Thyroid gland (tissue), 4 donors: ENCODE measurements at regions not wholly inside any gene's neighbourhood (a gene's known extent, or its start where the extent isn't known, plus 50 kb on each side); places are given as distances from the start of the nearest gene placed in this dataset.

Experiments
- DNase-seq, 2 donors: peaks; one replicate each; pipeline ENCODE4 v3.0.0-alpha.2; 2019
- H3K27ac ChIP-seq, 3 donors: fragments of 200-600 bp; sonication (generic); 1 replicate in 2 of 3; 2 replicates in 1 of 3; pipeline ENCODE4 v1.5.1; 2016 to 2019; ENCODE audit warnings: mild to moderate bottlenecking in 1 of 3, moderate library complexity in 1 of 3
- H3K27me3 ChIP-seq: fragments of 200-600 bp; sonication (generic); one replicate; pipeline ENCODE4 v1.5.1; 2019
- H3K36me3 ChIP-seq, 2 donors: fragments of 200-600 bp; sonication (generic); one replicate each; pipeline ENCODE4 v1.5.1; 2016 to 2019
- H3K4me1 ChIP-seq, 2 donors: fragments of 200-600 bp; sonication (generic); one replicate each; pipeline ENCODE4 v1.5.1; 2017 to 2019
- H3K4me3 ChIP-seq, 3 donors: fragments of 200-600 bp; sonication (generic); replicated peaks in 1 of 3; 1 replicate in 2 of 3; 2 replicates in 1 of 3; pipeline ENCODE4 v1.5.1; 2016; ENCODE audit warnings: mild to moderate bottlenecking in 1 of 3
- H3K9me3 ChIP-seq: fragments of 200-600 bp; sonication (generic); one replicate; pipeline ENCODE4 v1.5.1; 2017
- CTCF ChIP-seq, 6 experiments: fragments of 200-600 bp in 3 of 6; fragments of 450-650 bp in 3 of 6; sonication (generic) in 3 of 6; IDR thresholded peaks; one replicate each; pipeline ENCODE4 v1.5.1; 2016 to 2019; ENCODE audit warnings: antibody characterized with exemption in 6 of 6, mild to moderate bottlenecking in 2 of 6, inconsistent platforms in 1 of 6, moderate library complexity in 1 of 6
- POLR2A ChIP-seq, 2 donors: fragments of 450-650 bp; IDR thresholded peaks; one replicate each; pipeline ENCODE4 v1.6.1; 2017; ENCODE audit warnings: antibody characterized with exemption in 2 of 2, mild to moderate bottlenecking in 2 of 2, moderate library complexity in 1 of 2
- WGBS, 2 donors: methylation state at CpG; one replicate each; pipeline ENCODE4 v1.1.5; 2017; 5-methylcytosine and 5-hydroxymethylcytosine counted together
- intact Hi-C: fragments of 100-400 bp; cut with DNase I; formaldehyde crosslinking; loops from one replicate; pipeline ENCODE4 v1.15.1; 2023

DNA sequence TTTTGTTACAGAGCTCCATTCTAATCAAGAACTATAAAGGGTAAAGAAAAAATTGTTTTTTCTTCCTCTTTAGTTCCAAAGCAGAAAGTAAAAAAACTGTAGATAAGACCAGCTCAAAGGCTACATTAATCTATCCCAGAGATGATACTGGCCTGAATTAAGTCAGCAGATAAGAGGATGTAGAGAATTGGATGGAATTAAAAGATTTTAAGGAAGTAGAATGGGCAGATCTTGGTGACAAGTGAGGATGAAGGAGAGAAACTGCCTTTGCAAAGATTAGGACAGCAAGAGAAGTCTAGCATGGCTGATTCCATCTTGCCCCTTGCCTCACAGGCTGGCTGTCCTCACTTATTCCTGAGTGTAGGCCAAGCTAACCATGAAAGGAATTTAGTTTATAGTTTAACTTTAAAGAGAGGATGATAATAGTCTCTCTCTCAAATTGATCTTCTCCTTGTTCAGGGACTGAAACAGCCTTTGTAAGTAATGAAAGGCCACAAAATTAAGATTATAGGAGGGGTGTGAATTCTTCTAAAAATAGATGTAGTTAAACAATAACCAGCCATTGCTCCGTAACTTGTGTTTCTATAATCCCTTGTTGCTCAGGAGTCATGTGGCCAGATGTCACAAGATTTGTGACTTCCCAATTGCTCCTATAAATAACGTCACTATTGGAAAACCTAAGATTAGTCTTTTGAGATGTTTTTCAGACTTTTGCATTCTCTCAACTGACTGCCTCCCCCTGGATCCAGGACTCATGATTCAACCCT is 265.0 kb upstream of the USP24 start:
- TF ChIP-seq CTCF (IDR thresholded peaks at IDR 0.05) (no peak), POLR2A (IDR thresholded peaks at IDR 0.05) (no peak)

GRCh38 chr1:55478742-55479141 is 263.6 kb upstream of the USP24 start:
- no peaks in the 10 kb centered on the region for H3K27me3 ChIP-seq
- no peak for DNase-seq
- peaks cover 6 to 15% of the 10 kb centered on the region in 2 donors for H3K4me1 ChIP-seq
- H3K9me3 ChIP-seq, result no peaks in the 10 kb centered on the region
- no peaks in the 10 kb centered on the region for H3K36me3 ChIP-seq
- no peak for TF ChIP-seq POLR2A (IDR thresholded peaks at IDR 0.05)
- TF ChIP-seq CTCF (IDR thresholded peaks at IDR 0.05), result peak in 2 of 6 experiments; percentile 22 to 30
- H3K4me3 ChIP-seq, result no peak overlapping the region
- intact Hi-C loops, result no loop called here
- no peak overlapping the region for H3K27ac ChIP-seq
- 57 to 83% methylated on average over 2 of the region's 2 CpGs for WGBS, 2 donors

More for the DNA sequence above, 265.0 kb upstream of the USP24 start:
- H3K36me3 ChIP-seq, result no peaks in the 10 kb centered on the region
- no peak overlapping the region for H3K27ac ChIP-seq
- no peaks in the 10 kb centered on the region for H3K9me3 ChIP-seq
- DNase-seq, result no peak
- H3K4me1 ChIP-seq, result peaks cover 6 to 12% of the 10 kb centered on the region in 2 donors
- H3K4me3 ChIP-seq, result no peak overlapping the region
- intact Hi-C loops, result no loop called here
- H3K27me3 ChIP-seq, result no peaks in the 10 kb centered on the region
- 84 to 88% methylated on average over 2 of the region's 2 CpGs for WGBS, 2 donors

DNA sequence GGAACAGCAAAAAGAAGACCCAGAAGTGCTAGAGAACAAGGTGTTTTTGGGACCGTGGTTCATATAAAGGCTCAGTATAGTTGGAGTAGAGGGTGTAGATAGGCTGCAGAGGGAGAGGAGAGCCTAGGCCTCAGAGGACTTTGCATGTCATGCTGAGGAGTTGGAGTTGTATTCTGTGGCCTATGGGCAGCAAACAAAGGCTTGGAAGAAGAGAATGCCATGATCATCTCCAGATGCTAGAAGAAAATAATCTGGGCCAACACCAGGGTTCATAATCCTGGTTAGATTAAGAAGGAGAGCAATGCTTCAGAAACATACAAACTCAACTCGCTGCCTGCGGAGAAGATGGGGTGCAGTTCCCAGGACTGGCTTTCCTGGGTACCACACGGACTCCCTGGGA is 262.8 kb upstream of the USP24 start:
- Histone ChIP-seq H3K9me3 (no peaks in the 10 kb centered on the region), H3K4me1 (peaks cover 6 to 15% of the 10 kb centered on the region in 2 donors), H3K27me3 (no peaks in the 10 kb centered on the region), H3K4me3 (no peak overlapping the region), H3K27ac (no peak overlapping the region), H3K36me3 (no peaks in the 10 kb centered on the region)
- intact Hi-C loops, result no loop called here
- DNase-seq, result no peak
- WGBS, 2 donors, result 88 to 94% methylated on average over 4 of the region's 4 CpGs
- TF ChIP-seq CTCF (IDR thresholded peaks at IDR 0.05), result no peak
- no peak for TF ChIP-seq POLR2A (IDR thresholded peaks at IDR 0.05)

GRCh38 chr1:55476445-55477015 is 261.4 kb upstream of the USP24 start:
- Histone ChIP-seq H3K27me3 (no peaks in the 10 kb centered on the region), H3K4me1 (peaks cover 6 to 15% of the 10 kb centered on the region in 2 donors), H3K36me3 (no peaks in the 10 kb centered on the region), H3K9me3 (no peaks in the 10 kb centered on the region), H3K4me3 (no peak overlapping the region), H3K27ac (no peak overlapping the region)
- DNase-seq, result no peak
- intact Hi-C loops, result no loop called here
- no peak for TF ChIP-seq CTCF (IDR thresholded peaks at IDR 0.05)
- no peak for TF ChIP-seq POLR2A (IDR thresholded peaks at IDR 0.05)
- WGBS, 2 donors, result 74 to 77% methylated on average over 6 of the region's 6 CpGs

DNA sequence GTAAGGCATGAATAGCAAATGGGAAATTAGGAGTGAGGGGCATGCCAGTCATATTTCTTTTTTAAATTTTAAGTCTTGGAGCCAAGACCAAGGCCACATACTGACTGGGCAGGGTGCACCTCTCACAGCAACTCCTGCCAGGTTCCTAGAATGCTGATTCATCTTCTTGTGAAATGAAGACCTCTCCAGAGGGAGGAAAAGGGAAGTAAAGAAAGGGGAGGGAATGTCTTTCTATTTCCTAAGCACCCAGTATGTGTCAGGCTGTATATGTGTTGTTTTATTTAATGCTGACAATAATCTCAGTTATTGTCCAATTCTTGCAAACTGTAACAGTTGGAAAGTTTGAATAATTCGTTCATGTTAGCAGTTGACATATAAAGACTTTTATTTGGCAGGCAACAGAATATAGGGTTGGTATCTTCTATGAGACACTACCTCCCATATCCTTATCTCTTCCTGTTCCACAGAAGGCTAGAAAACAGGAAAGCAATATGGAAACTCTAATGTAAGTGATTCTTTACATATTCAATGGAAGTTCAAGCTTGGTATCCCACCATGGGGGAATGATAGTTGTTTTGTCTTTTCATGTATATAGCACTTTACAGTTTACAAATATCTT is 259.1 kb upstream of the USP24 start:
- no peaks in the 10 kb centered on the region for H3K36me3 ChIP-seq
- no peaks in the 10 kb centered on the region for H3K27me3 ChIP-seq
- DNase-seq, result peak in 1 of 2 donors; percentile 12
- peaks cover 6 to 15% of the 10 kb centered on the region in 2 donors for H3K4me1 ChIP-seq
- 80 to 94% methylated on average over 1 of the region's 1 CpG for WGBS, 2 donors
- H3K4me3 ChIP-seq, result no peak overlapping the region
- no peak for TF ChIP-seq POLR2A (IDR thresholded peaks at IDR 0.05)
- TF ChIP-seq CTCF (IDR thresholded peaks at IDR 0.05), result no peak
- intact Hi-C loops, result no loop called here
- no peak overlapping the region for H3K27ac ChIP-seq
- no peaks in the 10 kb centered on the region for H3K9me3 ChIP-seq
